ENCODE measurements at regions not wholly inside any gene's neighbourhood (a gene's known extent, or its start where the extent isn't known, plus 50 kb on each side); places are given as distances from the start of the nearest gene placed in this dataset.
"Not testable (repeated sequence)": the region's sequence is repeated elsewhere in the genome, so short reads cannot be mapped to it uniquely, and the experiment has no call there.

GRCh38 chr6:167669870-167670802 is 156.6 kb upstream of the AFDN start:
- DNase-seq (ENCODE audit: low read depth): no peak
- no peak overlapping the region for H3K4me3 ChIP-seq (ENCODE audit: low read length)
- TF ChIP-seq CTCF (conservative IDR thresholded peaks at IDR 0.05; ENCODE audit: low read depth, low read length): no peak

GRCh38 chr6:167670938-167671338 is 155.8 kb upstream of the AFDN start:
- DNase-seq (ENCODE audit: low read depth): no peak
- no peak for TF ChIP-seq CTCF (conservative IDR thresholded peaks at IDR 0.05; ENCODE audit: low read depth, low read length)
- H3K4me3 ChIP-seq (ENCODE audit: low read length): no peak overlapping the region

GRCh38 chr6:167671379-167671976 is 155.2 kb upstream of the AFDN start:
- not testable (repeated sequence) for DNase-seq (ENCODE audit: low read depth); H3K4me3 ChIP-seq (ENCODE audit: low read length)

- no peak overlapping the region for H3K4me3 ChIP-seq (ENCODE audit: low read length)
- no peak for DNase-seq (ENCODE audit: low read depth)
- no peak for TF ChIP-seq CTCF (conservative IDR thresholded peaks at IDR 0.05; ENCODE audit: low read depth, low read length)
Measured at GRCh38 chr6:167671977-167672687, 154.6 kb upstream of the AFDN start.

GRCh38 chr6:167672738-167673137 is 154.0 kb upstream of the AFDN start:
- no peak for TF ChIP-seq CTCF (conservative IDR thresholded peaks at IDR 0.05; ENCODE audit: low read depth, low read length)
- no peak overlapping the region for H3K4me3 ChIP-seq (ENCODE audit: low read length)
- DNase-seq (ENCODE audit: low read depth): no peak

- no peak for DNase-seq (ENCODE audit: low read depth)
- TF ChIP-seq CTCF (conservative IDR thresholded peaks at IDR 0.05; ENCODE audit: low read depth, low read length): no peak
- H3K4me3 ChIP-seq (ENCODE audit: low read length): no peak overlapping the region
Measured at GRCh38 chr6:167673946-167674345, 152.8 kb upstream of the AFDN start.

- H3K4me3 ChIP-seq (ENCODE audit: low read length): no peak overlapping the region
- DNase-seq (ENCODE audit: low read depth): no peak
- no peak for TF ChIP-seq CTCF (conservative IDR thresholded peaks at IDR 0.05; ENCODE audit: low read depth, low read length)
Measured at GRCh38 chr6:167674486-167674885, 152.2 kb upstream of the AFDN start.

All from retinal pigment epithelial cell (primary cell).